K562 (cell line): ENCODE measurements at regions not wholly inside any gene's neighbourhood (a gene's known extent, or its start where the extent isn't known, plus 50 kb on each side); places are given as distances from the start of the nearest gene placed in this dataset.
A peak's percentile ranks its signal among the peaks of the same experiment; 100 is the strongest.

ENCODE experiments used
- ATF6 ChIP-seq: sonication (generic); formaldehyde crosslinking; IDR thresholded peaks from 2 replicates; pipeline ENCODE4 v1.4.0; 2020; ENCODE audit warnings: mild to moderate bottlenecking, missing genetic modification reagents
- BCOR ChIP-seq: fragments of 450-650 bp; IDR thresholded peaks from 2 replicates; pipeline ENCODE4 v1.6.1; 2016
- E4F1 ChIP-seq: fragments of 250-450 bp; sonication (Bioruptor Pico); IDR thresholded peaks from 2 replicates; pipeline ENCODE4 v1.5.0; 2021; ENCODE audit warnings: mild to moderate bottlenecking, borderline replicate concordance
- FIP1L1 ChIP-seq: fragments of 200-400 bp; formaldehyde crosslinking; IDR thresholded peaks from 2 replicates; pipeline ENCODE4 v1.6.1; 2018; ENCODE audit warnings: mild to moderate bottlenecking, low read depth, low read length; ENCODE audit not compliant: poor library complexity, severe bottlenecking
- JUND ChIP-seq, 2 experiments: IDR thresholded peaks; 2 replicates in 1 of 2; 3 replicates in 1 of 2; pipeline ENCODE4 v1.6.1; 2011; ENCODE audit warnings: borderline replicate concordance in 2 of 2, low read depth in 2 of 2, low read length in 2 of 2, improper control_type of control experiment in 1 of 2, missing biosample characterization in 1 of 2, missing genetic modification characterization in 1 of 2, missing genetic modification reagents in 1 of 2
- LCOR ChIP-seq: sonication (generic); formaldehyde crosslinking; IDR thresholded peaks from 2 replicates; pipeline ENCODE4 v1.8.0; 2022; ENCODE audit warnings: mild to moderate bottlenecking, missing genetic modification reagents
- OTX1 ChIP-seq: fragments of 450-650 bp; formaldehyde crosslinking; IDR thresholded peaks from 2 replicates; pipeline ENCODE4 v1.4.0; 2022; ENCODE audit warnings: mild to moderate bottlenecking
- ZBTB33 ChIP-seq: sonication (generic); formaldehyde crosslinking; IDR thresholded peaks from 2 replicates; pipeline ENCODE4 v1.8.1; 2023; ENCODE audit warnings: mild to moderate bottlenecking, missing genetic modification reagents
- ZC3H11A ChIP-seq: IDR thresholded peaks from 2 replicates; pipeline ENCODE4 v1.6.1; 2012; ENCODE audit warnings: low read depth, low read length, improper control_type of control experiment
- ZNF740 ChIP-seq, 3 experiments: fragments of 200-800 bp in 1 of 3; sonication (Bioruptor generic) in 1 of 3; sonication (generic) in 1 of 3; formaldehyde crosslinking in 1 of 3; IDR thresholded peaks; 2 replicates each; pipeline versions ENCODE4 v1.6.1 to v1.8.0; 2016 to 2022; ENCODE audit warnings: mild to moderate bottlenecking in 2 of 3, missing compliant biosample characterization in 2 of 3, missing genetic modification characterization in 2 of 3, missing genetic modification reagents in 1 of 3
- TF ChIP-seq, protein P1 (sequence below): fragments of 250-450 bp; sonication (Bioruptor Pico); IDR thresholded peaks from 2 replicates; pipeline ENCODE4 v1.4.0; 2020; ENCODE audit warnings: mild to moderate bottlenecking, moderate library complexity

DNA sequence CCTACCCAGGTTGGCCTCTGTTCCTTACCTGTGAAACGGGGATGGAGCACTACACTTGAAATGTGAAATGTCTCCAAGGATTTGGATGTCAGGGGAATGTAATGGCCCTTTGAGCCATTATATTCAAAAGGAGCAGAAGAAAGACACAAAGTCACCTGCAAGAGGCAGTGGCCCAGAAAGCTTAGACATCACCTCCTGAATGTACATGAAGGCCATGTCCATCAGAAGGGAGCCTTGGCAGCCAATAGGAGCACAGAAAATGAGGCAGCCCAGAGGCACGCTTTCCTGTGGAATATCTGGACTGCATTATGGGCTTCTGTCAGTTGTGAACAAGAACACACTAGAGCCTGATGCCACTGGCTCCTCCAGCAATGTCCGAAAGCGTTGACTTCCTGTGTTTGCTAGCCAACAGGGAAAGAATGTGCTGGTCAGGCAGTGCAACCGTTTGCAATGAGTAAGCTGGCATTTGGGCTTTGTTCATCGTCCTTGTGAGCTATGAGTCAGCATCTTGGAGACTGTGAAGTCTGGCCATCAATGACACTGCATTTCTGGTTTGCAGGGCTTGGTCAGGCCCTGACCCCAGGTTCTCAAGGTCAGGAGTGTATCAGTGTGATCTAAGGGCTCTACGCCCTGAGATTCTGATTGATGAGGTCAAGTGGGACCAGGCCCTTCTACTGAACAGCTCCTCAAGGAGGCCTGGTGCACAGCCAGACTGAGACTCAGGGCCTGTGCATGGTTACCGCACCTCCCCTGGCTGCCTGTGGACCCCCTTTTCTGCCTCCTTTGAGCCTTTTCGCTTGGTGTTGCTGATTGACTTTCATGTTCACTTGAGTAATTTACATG is 222.4 kb downstream of the RPS24 start (continued):
- TF ChIP-seq ZBTB33 (CRISPR knock-in tag) (no peak), OTX1 (CRISPR knock-in tag) (no peak), FIP1L1 (no peak), JUND (IDR thresholded peaks at IDR 0.05; ENCODE audit: borderline replicate concordance, low read depth, low read length) (peak; percentile 93), JUND (tag; IDR thresholded peaks at IDR 0.05; ENCODE audit: borderline replicate concordance, low read depth, low read length) (peak; percentile 98; the same call in 2 of the 3 replicates), BCOR (no peak), LCOR (CRISPR knock-in tag) (no peak), E4F1 (no peak), ZC3H11A (no peak), ZNF740 (CRISPR knock-in tag; IDR thresholded peaks at IDR 0.05) (no peak), ZNF740 (tag; IDR thresholded peaks at IDR 0.05) (0 out of 4 replicates have a peak, but pooled peaks of 1 of the 2 experiments have one; percentile 48), ATF6 (no peak)
- TF ChIP-seq, protein P1, sequence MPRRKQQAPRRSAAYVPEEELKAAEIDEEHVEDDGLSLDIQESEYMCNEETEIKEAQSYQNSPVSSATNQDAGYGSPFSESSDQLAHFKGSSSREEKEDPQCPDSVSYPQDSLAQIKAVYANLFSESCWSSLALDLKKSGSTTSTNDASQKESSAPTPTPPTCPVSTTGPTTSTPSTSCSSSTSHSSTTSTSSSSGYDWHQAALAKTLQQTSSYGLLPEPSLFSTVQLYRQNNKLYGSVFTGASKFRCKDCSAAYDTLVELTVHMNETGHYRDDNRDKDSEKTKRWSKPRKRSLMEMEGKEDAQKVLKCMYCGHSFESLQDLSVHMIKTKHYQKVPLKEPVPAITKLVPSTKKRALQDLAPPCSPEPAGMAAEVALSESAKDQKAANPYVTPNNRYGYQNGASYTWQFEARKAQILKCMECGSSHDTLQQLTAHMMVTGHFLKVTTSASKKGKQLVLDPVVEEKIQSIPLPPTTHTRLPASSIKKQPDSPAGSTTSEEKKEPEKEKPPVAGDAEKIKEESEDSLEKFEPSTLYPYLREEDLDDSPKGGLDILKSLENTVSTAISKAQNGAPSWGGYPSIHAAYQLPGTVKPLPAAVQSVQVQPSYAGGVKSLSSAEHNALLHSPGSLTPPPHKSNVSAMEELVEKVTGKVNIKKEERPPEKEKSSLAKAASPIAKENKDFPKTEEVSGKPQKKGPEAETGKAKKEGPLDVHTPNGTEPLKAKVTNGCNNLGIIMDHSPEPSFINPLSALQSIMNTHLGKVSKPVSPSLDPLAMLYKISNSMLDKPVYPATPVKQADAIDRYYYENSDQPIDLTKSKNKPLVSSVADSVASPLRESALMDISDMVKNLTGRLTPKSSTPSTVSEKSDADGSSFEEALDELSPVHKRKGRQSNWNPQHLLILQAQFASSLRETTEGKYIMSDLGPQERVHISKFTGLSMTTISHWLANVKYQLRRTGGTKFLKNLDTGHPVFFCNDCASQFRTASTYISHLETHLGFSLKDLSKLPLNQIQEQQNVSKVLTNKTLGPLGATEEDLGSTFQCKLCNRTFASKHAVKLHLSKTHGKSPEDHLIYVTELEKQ (CRISPR knock-in tag), result no peak
